ENCODE measurements at regions not wholly inside any gene's neighbourhood (a gene's known extent, or its start where the extent isn't known, plus 50 kb on each side); places are given as distances from the start of the nearest gene placed in this dataset.

DNA sequence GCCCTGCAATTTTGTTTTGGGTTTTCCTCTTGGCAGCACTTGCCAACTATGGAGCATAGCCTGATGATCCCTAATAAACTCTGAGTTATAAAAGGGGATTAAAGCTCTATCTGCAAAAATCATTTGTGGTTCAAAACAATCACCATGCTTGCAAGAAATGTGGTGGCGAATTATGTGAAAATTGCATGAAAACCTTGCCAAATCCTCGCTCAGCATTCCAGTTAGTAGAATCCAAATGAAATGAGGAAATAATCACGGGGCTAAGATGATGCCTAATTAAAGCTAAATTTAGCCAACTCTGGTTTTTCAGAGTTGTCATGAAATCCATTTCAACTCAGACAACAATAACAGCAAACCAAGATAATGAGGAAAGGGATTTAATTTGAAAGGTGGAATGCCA, 73.0 kb upstream of the PROK2 start:
- TF ChIP-seq, protein P1, sequence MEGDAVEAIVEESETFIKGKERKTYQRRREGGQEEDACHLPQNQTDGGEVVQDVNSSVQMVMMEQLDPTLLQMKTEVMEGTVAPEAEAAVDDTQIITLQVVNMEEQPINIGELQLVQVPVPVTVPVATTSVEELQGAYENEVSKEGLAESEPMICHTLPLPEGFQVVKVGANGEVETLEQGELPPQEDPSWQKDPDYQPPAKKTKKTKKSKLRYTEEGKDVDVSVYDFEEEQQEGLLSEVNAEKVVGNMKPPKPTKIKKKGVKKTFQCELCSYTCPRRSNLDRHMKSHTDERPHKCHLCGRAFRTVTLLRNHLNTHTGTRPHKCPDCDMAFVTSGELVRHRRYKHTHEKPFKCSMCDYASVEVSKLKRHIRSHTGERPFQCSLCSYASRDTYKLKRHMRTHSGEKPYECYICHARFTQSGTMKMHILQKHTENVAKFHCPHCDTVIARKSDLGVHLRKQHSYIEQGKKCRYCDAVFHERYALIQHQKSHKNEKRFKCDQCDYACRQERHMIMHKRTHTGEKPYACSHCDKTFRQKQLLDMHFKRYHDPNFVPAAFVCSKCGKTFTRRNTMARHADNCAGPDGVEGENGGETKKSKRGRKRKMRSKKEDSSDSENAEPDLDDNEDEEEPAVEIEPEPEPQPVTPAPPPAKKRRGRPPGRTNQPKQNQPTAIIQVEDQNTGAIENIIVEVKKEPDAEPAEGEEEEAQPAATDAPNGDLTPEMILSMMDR (IDR thresholded peaks at IDR 0.05) = no peak

DNA sequence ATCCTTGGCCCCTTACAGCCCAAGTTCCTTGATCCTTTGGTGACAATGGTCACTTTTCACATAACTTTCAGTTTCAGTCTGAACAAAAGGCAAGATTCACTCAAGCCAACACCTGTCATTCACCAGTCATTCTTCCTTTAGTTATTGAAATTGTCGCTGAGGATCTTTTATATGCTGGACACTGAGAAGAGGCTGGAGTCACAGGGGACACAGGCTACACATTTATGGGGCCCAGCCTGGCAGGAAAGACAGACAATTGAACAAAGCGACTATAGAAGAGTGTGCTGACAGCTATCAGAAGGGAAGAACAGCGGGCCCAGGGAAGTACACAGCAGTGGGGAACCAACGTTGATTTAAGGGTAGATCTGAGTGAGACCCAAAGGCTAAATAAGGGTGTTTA, 69.8 kb upstream of the PROK2 start:
- TF ChIP-seq, protein P1 (IDR thresholded peaks at IDR 0.05) = no peak

DNA sequence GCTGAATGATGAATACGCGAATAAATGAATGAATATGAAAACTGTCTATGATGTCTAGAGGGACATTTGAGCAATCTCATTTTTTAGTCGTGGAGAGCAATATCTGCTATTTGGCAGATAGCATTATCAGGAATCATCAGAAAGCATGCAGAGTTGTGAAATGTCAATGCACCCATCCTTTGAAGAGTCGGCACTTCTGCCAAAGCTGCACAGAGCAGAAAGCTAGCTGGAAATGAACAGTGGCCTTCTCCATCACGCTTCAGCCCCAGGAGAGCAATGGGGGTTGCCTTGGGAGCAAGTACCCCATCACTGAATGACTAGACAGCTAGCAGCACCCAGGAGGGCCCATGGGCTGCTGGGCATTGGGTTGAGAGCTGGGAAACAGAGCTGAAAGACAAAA, 69.1 kb upstream of the PROK2 start:
- TF ChIP-seq, protein P1 (IDR thresholded peaks at IDR 0.05) = no peak

DNA sequence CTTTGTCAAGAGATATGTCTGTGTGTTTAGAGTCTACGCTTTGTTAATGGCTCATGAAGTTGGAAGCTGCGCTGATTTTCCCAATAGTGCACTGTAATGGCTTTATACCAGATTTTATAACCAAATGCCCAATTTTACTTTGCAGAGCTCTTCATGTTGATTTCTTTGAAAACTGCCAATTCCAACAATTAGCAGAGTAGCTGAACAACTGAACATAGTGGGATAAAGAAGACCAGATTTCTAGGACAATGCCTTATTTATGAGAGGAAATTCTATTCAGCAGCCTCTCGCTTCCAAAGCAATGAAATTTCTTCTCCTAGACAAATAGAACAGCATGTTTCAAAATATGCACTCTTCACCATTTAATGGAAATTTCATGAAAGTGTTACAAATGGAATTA, 66.9 kb upstream of the PROK2 start:
- TF ChIP-seq, protein P1 (IDR thresholded peaks at IDR 0.05) = no peak

DNA sequence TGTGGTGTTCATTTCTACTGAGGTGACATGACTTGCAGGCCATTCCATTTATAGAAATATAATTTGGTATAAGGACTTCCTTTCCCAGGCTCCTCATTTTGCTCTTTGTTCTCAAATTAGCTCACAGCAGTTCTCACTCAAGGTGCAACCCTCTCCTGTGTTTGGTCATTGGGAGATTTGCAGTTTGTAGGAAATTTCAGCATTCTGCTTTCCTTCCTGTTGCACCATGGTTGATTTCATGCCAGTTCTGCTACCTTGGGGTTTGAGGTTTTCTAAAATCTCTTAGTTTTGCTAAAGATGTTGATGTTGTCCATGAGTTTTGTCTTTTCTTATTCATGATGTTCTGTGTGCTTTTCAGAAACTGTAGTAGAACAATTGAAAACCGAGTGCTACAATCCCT, 65.7 kb upstream of the PROK2 start:
- TF ChIP-seq, protein P1 (IDR thresholded peaks at IDR 0.05) = no peak

DNA sequence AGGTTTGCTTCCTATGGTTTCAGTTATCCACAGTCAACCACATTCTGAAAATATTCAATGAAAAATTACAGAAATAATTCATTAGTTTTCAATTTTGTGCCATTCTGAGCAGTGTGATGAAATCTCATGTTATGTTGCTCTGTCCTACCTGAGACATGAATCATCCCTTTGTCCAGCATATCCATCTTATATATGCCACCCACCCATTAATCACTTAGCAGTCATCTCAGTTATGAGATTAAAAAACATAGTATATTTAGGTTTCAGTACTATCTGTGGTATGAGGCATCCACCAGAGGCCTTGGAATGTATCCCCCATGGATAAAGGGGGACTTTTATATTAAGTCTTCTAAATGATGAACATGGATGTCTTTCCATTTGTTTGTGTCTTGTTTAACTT, 64.7 kb upstream of the PROK2 start:
- TF ChIP-seq, protein P1 (IDR thresholded peaks at IDR 0.05) = no peak

DNA sequence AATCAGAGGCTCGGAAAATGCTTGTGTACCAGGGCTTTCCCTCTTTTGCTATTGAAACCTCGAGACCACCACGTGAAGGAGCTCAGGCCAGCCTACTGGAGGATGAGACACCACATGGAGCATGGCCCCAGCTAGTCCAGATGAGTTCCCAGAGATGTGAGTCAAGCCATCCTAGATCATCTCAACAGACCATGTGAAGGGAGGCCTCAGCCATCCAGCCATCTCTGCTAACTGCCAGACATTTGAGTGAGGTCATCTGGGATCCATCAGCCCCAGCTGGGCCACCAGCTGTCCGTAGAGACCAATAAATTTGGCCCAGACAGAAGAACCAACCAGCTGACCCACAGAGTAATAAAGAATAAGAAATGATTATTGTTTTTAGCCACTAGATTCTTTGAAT, 62.8 kb upstream of the PROK2 start:
- TF ChIP-seq, protein P1 (IDR thresholded peaks at IDR 0.05) = no peak

DNA sequence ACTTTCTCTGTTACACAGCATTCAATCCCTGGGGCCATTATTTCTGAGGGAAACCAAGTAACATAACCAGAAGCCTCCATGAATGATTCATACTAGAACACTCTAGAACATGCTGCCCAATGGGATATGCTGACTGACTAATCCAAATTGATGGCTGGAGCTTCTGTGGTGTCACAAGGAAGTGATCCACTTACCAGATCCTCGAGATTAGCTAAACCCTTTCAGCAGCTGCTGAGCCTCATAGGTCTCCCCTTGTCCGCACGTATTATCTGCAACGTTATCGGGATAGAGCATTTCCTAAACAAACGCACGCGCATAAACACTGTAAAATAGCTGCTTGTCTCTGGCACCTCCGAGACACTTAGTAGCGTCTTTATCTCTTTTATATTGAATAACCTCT, 61.2 kb upstream of the PROK2 start:
- TF ChIP-seq, protein P1 (IDR thresholded peaks at IDR 0.05) = no peak
